Uterus (tissue), 2 donors: ENCODE measurements at regions not wholly inside any gene's neighbourhood (a gene's known extent, or its start where the extent isn't known, plus 50 kb on each side); places are given as distances from the start of the nearest gene placed in this dataset.

Source experiments
- POLR2A ChIP-seq, 2 donors: fragments of 450-650 bp; IDR thresholded peaks; one replicate each; pipeline ENCODE4 v1.6.1; 2016; ENCODE audit warnings: antibody characterized with exemption in 2 of 2, mild to moderate bottlenecking in 1 of 2, moderate library complexity in 1 of 2
- TF ChIP-seq, protein P1 (sequence below), 4 experiments: fragments of 200-600 bp in 2 of 4; fragments of 450-650 bp in 2 of 4; sonication (generic) in 2 of 4; IDR thresholded peaks; one replicate each; pipeline ENCODE4 v1.5.1; 2016 to 2019; ENCODE audit warnings: antibody characterized with exemption in 4 of 4, mild to moderate bottlenecking in 2 of 4, moderate library complexity in 1 of 4

DNA sequence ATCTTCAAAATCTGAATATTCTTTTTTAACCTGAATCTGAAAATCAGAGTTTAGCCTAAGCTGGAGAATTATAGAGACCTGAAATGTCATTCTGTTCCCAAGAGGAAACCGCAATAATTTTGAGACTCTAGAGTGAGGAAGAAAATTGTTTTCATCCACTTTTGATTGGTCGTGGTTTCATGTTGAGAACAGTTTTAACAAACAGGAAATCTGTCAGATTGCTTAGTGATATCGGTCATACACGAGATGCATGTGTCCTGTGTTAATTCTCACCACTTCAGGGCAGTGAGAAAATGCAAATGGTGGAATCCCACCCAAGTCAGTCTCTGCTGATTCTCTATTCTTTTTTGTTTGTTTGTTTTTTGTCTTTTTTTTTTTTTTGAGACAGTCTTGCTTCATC, 1498.5 kb upstream of the TMEM132C start:
- TF ChIP-seq, protein P1, sequence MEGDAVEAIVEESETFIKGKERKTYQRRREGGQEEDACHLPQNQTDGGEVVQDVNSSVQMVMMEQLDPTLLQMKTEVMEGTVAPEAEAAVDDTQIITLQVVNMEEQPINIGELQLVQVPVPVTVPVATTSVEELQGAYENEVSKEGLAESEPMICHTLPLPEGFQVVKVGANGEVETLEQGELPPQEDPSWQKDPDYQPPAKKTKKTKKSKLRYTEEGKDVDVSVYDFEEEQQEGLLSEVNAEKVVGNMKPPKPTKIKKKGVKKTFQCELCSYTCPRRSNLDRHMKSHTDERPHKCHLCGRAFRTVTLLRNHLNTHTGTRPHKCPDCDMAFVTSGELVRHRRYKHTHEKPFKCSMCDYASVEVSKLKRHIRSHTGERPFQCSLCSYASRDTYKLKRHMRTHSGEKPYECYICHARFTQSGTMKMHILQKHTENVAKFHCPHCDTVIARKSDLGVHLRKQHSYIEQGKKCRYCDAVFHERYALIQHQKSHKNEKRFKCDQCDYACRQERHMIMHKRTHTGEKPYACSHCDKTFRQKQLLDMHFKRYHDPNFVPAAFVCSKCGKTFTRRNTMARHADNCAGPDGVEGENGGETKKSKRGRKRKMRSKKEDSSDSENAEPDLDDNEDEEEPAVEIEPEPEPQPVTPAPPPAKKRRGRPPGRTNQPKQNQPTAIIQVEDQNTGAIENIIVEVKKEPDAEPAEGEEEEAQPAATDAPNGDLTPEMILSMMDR (IDR thresholded peaks at IDR 0.05), result no peak
- TF ChIP-seq POLR2A (IDR thresholded peaks at IDR 0.05), result no peak
